ENCODE measurements at regions not wholly inside any gene's neighbourhood (a gene's known extent, or its start where the extent isn't known, plus 50 kb on each side); places are given as distances from the start of the nearest gene placed in this dataset.

DNA sequence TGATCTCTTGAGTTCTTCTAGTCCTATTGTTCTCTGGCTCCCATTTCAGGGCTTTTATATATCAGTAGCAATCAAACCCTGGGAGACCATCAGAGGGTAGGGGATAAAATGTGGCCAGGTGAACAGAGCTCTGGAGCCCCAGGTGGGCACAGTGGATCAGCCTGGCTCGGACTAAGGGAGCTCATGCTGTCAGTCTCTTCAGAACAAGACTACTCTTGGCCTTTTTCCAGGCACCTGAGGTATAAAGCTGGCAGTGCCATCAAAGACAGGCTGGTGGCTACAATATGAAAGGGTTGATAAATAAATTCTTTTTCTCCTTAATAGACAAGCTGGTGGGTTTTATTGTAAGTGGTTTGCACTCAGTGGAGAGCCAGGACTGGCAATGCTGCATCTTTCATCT, 160.0 kb upstream of the CCL2 start:
- Histone ChIP-seq H3K4me1 (ENCODE audit: control insufficient read depth, insufficient read depth, low read length) (peaks cover 2% of the 10 kb centered on the region), H3K27me3 (ENCODE audit: control insufficient read depth, insufficient read depth, low read length) (no peaks in the 10 kb centered on the region), H3K4me3 (ENCODE audit: low read depth, low read length) (no peak overlapping the region), H3K9me3 (ENCODE audit: control insufficient read depth, insufficient read depth, low read length) (no peaks in the 10 kb centered on the region), H3K9ac (ENCODE audit: low read depth, low read length) (no peak overlapping the region), H3K36me3 (ENCODE audit: control insufficient read depth, insufficient read depth, low read length) (no peaks in the 10 kb centered on the region)

- H3K27me3 ChIP-seq (ENCODE audit: control insufficient read depth, insufficient read depth, low read length): no peaks in the 10 kb centered on the region
- no peak overlapping the region for H3K4me3 ChIP-seq (ENCODE audit: low read depth, low read length)
- no peaks in the 10 kb centered on the region for H3K36me3 ChIP-seq (ENCODE audit: control insufficient read depth, insufficient read depth, low read length)
- H3K4me1 ChIP-seq (ENCODE audit: control insufficient read depth, insufficient read depth, low read length): peaks cover 2% of the 10 kb centered on the region
- H3K9me3 ChIP-seq (ENCODE audit: control insufficient read depth, insufficient read depth, low read length): no peaks in the 10 kb centered on the region
- H3K9ac ChIP-seq (ENCODE audit: low read depth, low read length): no peak overlapping the region
These were observed 156.4 kb upstream of the CCL2 start for GRCh38 chr17:34098699-34099098.

DNA sequence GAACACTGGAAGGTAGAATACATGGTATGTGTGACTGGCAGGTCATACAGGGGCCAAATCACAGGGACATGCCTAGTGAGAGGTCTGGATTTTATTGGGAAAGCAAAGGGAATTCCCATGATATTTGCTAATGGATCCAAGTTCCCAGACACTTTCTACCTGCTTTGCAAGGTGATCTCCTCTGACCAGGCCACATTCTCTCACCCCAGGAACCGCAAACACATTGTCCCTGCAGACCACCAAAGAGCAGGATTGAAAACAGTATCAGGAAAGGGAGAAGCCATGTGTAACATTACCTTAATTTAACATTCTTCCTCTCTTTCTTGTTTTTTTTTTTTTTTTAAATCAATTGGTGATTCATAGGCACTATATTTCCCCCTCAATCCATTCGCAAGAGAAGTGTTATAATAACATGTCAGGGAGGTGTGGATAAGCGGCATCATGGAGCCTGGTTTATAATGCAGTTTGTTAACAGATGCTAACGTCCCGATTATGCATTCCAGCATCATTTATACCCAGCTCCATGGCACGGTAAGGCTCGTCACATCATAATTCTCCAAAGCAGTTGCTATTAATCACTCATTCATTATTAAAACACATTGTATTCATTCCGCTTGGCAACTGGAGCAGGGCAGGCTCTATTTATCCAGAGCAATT, 155.1 kb upstream of the CCL2 start:
- no peaks in the 10 kb centered on the region for H3K9me3 ChIP-seq (ENCODE audit: control insufficient read depth, insufficient read depth, low read length)
- peaks cover 2% of the 10 kb centered on the region for H3K4me1 ChIP-seq (ENCODE audit: control insufficient read depth, insufficient read depth, low read length)
- no peaks in the 10 kb centered on the region for H3K36me3 ChIP-seq (ENCODE audit: control insufficient read depth, insufficient read depth, low read length)
- no peaks in the 10 kb centered on the region for H3K27me3 ChIP-seq (ENCODE audit: control insufficient read depth, insufficient read depth, low read length)
- no peak overlapping the region for H3K4me3 ChIP-seq (ENCODE audit: low read depth, low read length)
- no peak overlapping the region for H3K9ac ChIP-seq (ENCODE audit: low read depth, low read length)

- Histone ChIP-seq H3K9me3 (ENCODE audit: control insufficient read depth, insufficient read depth, low read length) (no peaks in the 10 kb centered on the region), H3K36me3 (ENCODE audit: control insufficient read depth, insufficient read depth, low read length) (no peaks in the 10 kb centered on the region)
These were observed 148.1 kb upstream of the CCL2 start for GRCh38 chr17:34107019-34107418.

GRCh38 chr17:34110315-34110714, 144.8 kb upstream of the CCL2 start:
- Histone ChIP-seq H3K36me3 (ENCODE audit: control insufficient read depth, insufficient read depth, low read length) (no peaks in the 10 kb centered on the region), H3K9me3 (ENCODE audit: control insufficient read depth, insufficient read depth, low read length) (no peaks in the 10 kb centered on the region)

More at GRCh38 chr17:34107019-34107418, 148.1 kb upstream of the CCL2 start:
- H3K9ac ChIP-seq (ENCODE audit: low read depth, low read length): no peak overlapping the region
- no peak overlapping the region for H3K4me3 ChIP-seq (ENCODE audit: low read depth, low read length)
- no peaks in the 10 kb centered on the region for H3K4me1 ChIP-seq (ENCODE audit: control insufficient read depth, insufficient read depth, low read length)
- no peaks in the 10 kb centered on the region for H3K27me3 ChIP-seq (ENCODE audit: control insufficient read depth, insufficient read depth, low read length)

DNA sequence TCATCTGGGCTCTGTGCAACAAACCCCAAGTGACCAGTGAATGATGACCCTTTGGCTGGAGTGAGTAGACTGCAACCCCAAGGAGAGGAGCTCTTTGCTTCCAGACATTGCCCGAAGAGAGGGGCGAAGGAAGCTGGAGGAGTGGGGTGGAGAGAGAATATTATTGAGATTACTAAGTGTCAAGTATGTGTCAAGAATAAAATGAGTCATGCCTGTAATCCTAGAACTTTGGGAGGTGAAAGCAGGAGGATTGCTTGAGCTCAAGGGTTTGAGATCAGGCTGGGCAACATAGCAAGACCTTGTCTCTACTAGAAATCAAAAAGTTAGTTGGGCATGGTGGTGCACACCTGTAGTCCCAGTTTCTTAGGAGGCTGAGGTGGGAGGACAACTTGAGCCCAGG, 142.0 kb upstream of the CCL2 start:
- Histone ChIP-seq H3K36me3 (ENCODE audit: control insufficient read depth, insufficient read depth, low read length) (no peaks in the 10 kb centered on the region), H3K4me3 (ENCODE audit: low read depth, low read length) (no peak overlapping the region), H3K9me3 (ENCODE audit: control insufficient read depth, insufficient read depth, low read length) (no peaks in the 10 kb centered on the region)

More at GRCh38 chr17:34110315-34110714, 144.8 kb upstream of the CCL2 start:
- H3K4me1 ChIP-seq (ENCODE audit: control insufficient read depth, insufficient read depth, low read length): no peaks in the 10 kb centered on the region
- H3K9ac ChIP-seq (ENCODE audit: low read depth, low read length): no peak overlapping the region
- no peak overlapping the region for H3K4me3 ChIP-seq (ENCODE audit: low read depth, low read length)
- H3K27me3 ChIP-seq (ENCODE audit: control insufficient read depth, insufficient read depth, low read length): no peaks in the 10 kb centered on the region

DNA sequence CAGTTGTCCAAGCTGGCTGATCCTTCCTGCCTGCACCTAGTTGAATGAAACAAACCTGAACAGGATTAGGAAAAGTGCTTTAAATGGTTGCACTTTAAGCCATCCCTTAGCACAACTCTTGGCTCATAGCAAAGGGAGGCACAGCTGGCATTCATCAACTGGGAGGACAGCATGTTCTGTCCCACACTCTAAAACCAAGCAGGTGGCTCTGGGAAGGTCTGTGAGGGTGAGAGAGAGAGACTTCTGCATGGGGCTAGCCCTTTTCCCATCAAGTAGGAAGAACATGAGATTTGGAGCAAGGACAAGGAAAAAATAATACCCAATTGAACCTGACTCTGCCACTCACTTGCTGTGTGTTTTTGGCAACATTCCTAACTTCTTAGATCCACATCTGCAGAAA, 140.9 kb upstream of the CCL2 start:
- H3K36me3 ChIP-seq (ENCODE audit: control insufficient read depth, insufficient read depth, low read length): no peaks in the 10 kb centered on the region
- H3K27me3 ChIP-seq (ENCODE audit: control insufficient read depth, insufficient read depth, low read length): no peaks in the 10 kb centered on the region
- H3K4me1 ChIP-seq (ENCODE audit: control insufficient read depth, insufficient read depth, low read length): no peaks in the 10 kb centered on the region
- no peaks in the 10 kb centered on the region for H3K9me3 ChIP-seq (ENCODE audit: control insufficient read depth, insufficient read depth, low read length)
- no peak overlapping the region for H3K9ac ChIP-seq (ENCODE audit: low read depth, low read length)
- H3K4me3 ChIP-seq (ENCODE audit: low read depth, low read length): no peak overlapping the region

More for the DNA sequence above, 142.0 kb upstream of the CCL2 start:
- Histone ChIP-seq H3K9ac (ENCODE audit: low read depth, low read length) (no peak overlapping the region), H3K4me1 (ENCODE audit: control insufficient read depth, insufficient read depth, low read length) (no peaks in the 10 kb centered on the region), H3K27me3 (ENCODE audit: control insufficient read depth, insufficient read depth, low read length) (no peaks in the 10 kb centered on the region)

DNA sequence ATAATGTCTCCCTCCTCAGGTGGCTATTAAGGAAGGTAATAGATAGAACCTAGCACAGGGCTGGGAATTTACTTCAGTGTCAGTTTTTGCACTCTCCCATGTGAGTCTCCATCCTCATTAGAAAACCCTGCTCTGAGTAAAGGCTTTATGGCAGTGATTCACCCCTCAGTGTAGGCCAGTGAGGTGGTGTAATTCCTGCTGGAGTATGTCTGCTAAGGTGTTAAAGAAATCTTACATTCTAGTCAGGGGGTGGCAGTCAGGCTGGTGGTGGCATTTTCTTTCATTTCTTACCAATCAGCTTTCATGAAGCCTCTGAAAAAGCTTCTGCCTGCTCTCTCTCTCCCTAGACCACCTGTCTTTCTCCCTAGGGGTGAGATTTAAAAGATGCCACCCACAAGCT, 138.8 kb upstream of the CCL2 start:
- H3K9ac ChIP-seq (ENCODE audit: low read depth, low read length): no peak overlapping the region
- H3K9me3 ChIP-seq (ENCODE audit: control insufficient read depth, insufficient read depth, low read length): no peaks in the 10 kb centered on the region
- H3K4me1 ChIP-seq (ENCODE audit: control insufficient read depth, insufficient read depth, low read length): no peaks in the 10 kb centered on the region
- H3K36me3 ChIP-seq (ENCODE audit: control insufficient read depth, insufficient read depth, low read length): no peaks in the 10 kb centered on the region
- no peak overlapping the region for H3K4me3 ChIP-seq (ENCODE audit: low read depth, low read length)
- H3K27me3 ChIP-seq (ENCODE audit: control insufficient read depth, insufficient read depth, low read length): no peaks in the 10 kb centered on the region

GRCh38 chr17:34117332-34117731, 137.8 kb upstream of the CCL2 start:
- no peaks in the 10 kb centered on the region for H3K4me1 ChIP-seq (ENCODE audit: control insufficient read depth, insufficient read depth, low read length)
- no peaks in the 10 kb centered on the region for H3K9me3 ChIP-seq (ENCODE audit: control insufficient read depth, insufficient read depth, low read length)
- H3K27me3 ChIP-seq (ENCODE audit: control insufficient read depth, insufficient read depth, low read length): no peaks in the 10 kb centered on the region
- H3K36me3 ChIP-seq (ENCODE audit: control insufficient read depth, insufficient read depth, low read length): no peaks in the 10 kb centered on the region
- H3K9ac ChIP-seq (ENCODE audit: low read depth, low read length): no peak overlapping the region
- H3K4me3 ChIP-seq (ENCODE audit: low read depth, low read length): no peak overlapping the region

DNA sequence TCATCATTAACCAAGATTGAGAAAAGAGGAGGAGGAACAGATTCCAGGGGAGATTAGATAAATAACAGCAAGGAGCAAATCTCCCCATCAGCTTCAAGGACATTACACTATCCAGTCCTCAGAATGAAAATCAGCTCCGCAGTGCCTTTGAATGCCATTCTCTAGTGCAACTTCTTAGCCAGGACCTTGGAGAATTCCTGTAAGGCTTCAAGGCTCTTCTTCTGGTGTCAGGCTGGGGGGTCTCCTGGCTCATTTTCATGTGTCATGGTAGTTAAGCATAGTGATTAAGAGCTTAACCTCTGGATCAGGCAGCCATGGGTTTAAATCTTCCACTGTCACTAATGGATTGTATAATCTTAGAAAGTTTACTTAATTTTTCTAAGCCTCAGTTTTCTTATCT, 137.3 kb upstream of the CCL2 start:
- Histone ChIP-seq H3K9me3 (ENCODE audit: control insufficient read depth, insufficient read depth, low read length) (no peaks in the 10 kb centered on the region), H3K36me3 (ENCODE audit: control insufficient read depth, insufficient read depth, low read length) (no peaks in the 10 kb centered on the region), H3K4me3 (ENCODE audit: low read depth, low read length) (no peak overlapping the region), H3K27me3 (ENCODE audit: control insufficient read depth, insufficient read depth, low read length) (no peaks in the 10 kb centered on the region), H3K4me1 (ENCODE audit: control insufficient read depth, insufficient read depth, low read length) (no peaks in the 10 kb centered on the region), H3K9ac (ENCODE audit: low read depth, low read length) (no peak overlapping the region)

- Histone ChIP-seq H3K9ac (ENCODE audit: low read depth, low read length) (no peak overlapping the region), H3K36me3 (ENCODE audit: control insufficient read depth, insufficient read depth, low read length) (no peaks in the 10 kb centered on the region), H3K4me3 (ENCODE audit: low read depth, low read length) (no peak overlapping the region), H3K4me1 (ENCODE audit: control insufficient read depth, insufficient read depth, low read length) (no peaks in the 10 kb centered on the region), H3K9me3 (ENCODE audit: control insufficient read depth, insufficient read depth, low read length) (no peaks in the 10 kb centered on the region), H3K27me3 (ENCODE audit: control insufficient read depth, insufficient read depth, low read length) (no peaks in the 10 kb centered on the region)
These were observed 136.5 kb upstream of the CCL2 start for GRCh38 chr17:34118564-34118963.

DNA sequence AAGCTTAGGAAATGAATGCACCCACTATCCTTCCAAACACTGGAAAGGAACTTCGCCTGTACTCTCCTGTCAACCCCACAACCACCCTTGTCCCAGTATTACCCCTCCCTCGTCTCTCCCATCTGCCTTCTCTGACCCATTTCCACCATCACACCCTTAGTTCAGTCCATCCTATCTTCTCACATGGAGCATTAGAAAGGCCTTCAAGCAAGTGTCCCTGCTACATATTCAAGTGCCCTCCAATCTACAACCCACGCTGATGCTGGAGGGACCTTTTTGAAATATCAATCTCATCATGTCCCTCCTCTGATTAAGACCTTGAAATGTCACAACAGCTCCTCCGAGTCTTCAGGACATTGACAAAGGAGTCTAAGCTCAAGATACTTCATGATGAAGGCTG, 133.8 kb upstream of the CCL2 start:
- no peak overlapping the region for H3K4me3 ChIP-seq (ENCODE audit: low read depth, low read length)
- H3K9me3 ChIP-seq (ENCODE audit: control insufficient read depth, insufficient read depth, low read length): no peaks in the 10 kb centered on the region
- H3K4me1 ChIP-seq (ENCODE audit: control insufficient read depth, insufficient read depth, low read length): no peaks in the 10 kb centered on the region
- no peaks in the 10 kb centered on the region for H3K36me3 ChIP-seq (ENCODE audit: control insufficient read depth, insufficient read depth, low read length)
- no peaks in the 10 kb centered on the region for H3K27me3 ChIP-seq (ENCODE audit: control insufficient read depth, insufficient read depth, low read length)
- no peak overlapping the region for H3K9ac ChIP-seq (ENCODE audit: low read depth, low read length)
